ENCODE measurements at regions not wholly inside any gene's neighbourhood (a gene's known extent, or its start where the extent isn't known, plus 50 kb on each side); places are given as distances from the start of the nearest gene placed in this dataset.

DNA sequence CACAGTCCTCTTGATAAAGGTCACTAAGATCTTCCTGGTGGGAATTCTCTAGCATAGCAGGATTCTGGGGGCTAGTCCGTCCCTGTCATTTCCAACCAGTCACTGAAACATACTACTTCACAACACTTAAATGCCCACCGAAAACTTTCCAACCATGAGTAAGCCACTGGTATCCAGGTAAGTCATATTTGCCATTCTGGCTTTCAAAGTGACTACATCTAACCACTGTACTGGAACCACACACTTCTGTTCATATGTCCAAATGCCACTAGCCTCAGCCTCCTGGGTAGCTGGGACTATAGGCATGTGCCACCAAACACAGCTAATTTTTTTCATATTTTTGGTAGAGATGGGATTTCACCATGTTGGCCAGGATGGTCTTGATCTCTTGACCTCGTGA, 64.3 kb upstream of the VANGL1 start:
- DNase-seq, result no peak

DNA sequence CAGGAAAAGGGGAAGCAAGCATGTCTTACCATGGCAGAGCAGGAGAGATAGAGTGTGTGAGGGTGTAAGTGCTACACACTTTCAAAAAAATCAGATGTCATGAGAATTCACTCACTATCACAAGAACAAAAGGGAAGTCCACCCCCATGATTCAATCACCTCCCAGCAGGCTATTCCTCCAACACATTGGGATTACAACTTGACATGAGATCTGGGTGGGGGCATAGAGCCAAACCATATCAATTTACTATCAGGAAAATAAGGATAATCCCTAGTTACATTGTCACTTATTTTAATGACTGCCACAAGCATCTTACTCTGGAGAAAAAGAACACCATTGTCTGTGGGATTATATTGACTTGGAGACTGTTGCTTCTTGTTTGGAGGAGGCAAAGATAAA, 66.1 kb upstream of the VANGL1 start:
- no peak for DNase-seq

DNA sequence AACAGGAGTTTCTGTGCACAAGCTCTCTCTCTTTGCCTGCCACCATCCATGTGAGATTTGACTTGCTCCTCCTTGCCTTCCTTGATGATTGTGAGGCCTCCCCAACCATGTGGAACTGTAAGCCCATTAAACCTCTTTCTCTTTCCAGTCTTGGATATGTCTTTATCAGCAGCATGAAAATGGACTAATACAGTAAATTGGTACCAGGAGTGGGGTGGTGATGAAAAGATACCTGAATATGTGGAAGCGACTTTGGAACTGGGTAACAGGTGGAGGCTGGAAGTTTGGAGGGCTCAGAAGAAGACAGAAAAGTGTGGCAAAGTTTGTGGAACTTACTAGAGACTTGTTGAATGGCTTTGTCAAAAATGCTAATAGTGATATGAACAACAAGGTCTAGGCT, 69.1 kb upstream of the VANGL1 start:
- DNase-seq, result no peak

DNA sequence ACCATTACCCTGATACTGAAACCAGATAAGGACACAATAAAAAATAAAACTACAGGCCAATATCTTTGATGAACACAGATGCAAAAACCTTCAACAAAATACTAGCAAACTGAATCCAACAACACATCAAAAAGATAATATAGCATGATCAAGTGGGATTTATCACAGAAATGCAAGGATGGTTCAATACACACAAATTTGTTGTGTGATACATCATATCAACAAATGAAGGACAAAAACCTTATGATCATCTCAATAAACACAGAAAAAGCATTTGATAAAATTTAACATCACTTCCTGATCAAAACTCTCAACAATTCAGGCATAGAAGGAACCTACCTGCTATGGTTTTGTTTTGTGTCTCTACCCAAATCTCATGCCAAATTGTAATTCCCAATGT, 74.3 kb upstream of the VANGL1 start:
- DNase-seq, result no peak

DNA sequence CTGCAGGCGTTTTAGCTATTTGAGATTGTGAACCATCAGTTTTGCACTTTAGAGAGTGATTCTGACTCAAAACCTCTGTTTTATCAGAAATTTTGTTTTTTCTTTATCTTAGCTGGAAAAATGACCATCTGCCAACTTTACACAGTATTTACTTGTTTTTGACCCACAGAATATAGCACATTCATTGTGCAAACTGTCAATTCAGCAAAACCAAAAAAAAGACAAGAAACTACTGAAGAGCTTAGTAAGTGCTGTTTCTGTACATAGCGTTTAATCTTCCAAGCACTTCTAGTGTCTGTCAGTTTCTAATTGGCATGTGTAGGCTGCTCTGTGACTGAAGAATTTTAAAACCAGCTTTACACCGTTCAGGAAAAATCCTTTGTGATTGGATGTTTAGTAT, 76.0 kb upstream of the VANGL1 start:
- no peak for DNase-seq

DNA sequence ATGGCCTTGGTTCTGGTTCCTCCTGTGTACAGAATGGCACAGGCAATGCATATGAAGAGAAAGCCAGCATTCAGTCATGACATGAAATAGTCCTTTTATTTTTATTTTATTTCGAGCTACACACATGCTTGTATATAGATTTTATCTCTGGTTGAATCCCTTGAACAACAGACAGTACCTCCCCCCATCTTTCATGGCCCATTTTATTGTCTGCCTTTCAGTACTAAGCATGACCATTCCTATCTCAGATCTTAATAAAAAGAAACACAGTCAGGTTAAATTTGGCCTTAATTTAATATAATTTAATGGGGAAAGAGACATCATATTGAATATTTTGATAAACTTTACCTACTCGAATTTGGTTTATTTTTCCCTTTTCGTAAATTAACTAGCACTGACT, 76.4 kb upstream of the VANGL1 start:
- DNase-seq, result no peak

DNA sequence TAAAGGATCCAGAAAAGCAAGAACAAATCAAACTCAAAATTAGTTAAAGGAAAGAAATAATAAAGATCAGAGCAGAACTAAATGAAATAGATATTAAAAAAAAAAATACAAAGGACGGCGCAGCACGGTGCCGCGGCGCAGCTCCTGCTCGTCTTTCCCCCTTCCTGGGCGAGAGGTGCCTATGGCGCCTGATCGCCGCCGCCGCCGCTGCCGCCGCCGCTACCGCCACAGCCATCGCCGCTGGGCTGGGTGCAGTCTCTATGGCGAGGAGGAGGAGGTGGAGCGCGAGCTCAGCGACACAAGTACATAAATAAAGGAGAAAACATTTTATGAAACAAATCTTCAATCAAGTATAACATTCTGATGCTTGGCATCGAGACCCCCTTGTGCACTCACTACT, 77.6 kb upstream of the VANGL1 start:
- DNase-seq, result no peak

DNA sequence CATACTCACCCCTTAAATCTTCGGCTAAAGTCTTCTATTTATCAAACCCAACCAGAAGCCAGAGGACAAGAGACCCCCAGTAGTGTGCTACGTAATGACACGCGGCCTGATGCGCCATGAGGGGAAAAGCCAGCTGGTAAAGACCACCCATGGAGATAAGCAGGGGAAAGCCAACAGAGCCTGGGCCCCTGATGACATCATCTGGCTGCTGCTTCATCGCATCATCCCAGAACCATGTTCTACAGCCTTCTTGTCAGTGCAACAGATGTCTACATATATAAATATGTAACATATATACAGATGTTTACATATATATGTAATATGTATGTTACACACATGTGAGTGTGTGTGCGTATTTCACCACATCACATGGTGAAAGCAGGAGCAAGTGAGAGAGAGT, 81.7 kb upstream of the VANGL1 start:
- no peak for DNase-seq

DNA sequence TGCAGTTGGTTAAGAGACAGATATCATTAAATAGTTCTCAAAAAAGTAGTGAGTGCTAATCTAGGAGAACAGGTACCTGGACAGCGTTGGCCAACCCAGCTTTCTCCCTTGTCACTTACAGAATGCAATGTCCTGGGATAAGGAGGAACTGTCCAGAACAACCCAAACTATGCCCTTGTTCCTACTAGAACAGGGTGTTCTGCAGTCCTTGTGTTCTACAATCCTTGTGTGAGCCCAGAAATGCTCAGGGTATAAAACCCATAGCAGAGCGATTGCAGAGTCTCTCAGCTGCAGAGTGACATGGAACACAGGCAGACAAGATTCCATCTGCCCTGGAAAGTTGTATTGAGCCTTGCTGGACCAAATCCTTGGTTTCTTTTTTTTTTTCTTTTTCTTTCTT, 83.5 kb upstream of the VANGL1 start:
- DNase-seq, result no peak

DNA sequence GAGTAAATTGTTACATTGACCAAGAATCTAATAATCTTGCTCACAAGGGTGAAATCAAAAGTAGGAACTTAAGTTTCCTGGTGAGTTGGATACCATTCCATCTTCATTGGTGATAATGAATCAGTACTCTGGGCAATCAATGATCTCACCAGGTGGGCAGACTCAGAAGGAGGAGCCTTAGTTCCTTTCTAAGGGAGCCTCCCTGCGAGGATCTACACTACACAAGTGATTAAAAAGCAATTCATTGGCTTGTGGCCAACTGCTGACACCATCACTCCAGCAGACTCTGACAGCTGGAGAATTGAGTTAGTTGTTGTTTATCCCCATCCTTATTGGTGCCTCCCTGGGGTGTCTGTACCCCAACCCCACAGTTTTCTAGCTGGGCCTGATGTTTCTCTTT, 84.1 kb upstream of the VANGL1 start:
- DNase-seq, result no peak

DNA sequence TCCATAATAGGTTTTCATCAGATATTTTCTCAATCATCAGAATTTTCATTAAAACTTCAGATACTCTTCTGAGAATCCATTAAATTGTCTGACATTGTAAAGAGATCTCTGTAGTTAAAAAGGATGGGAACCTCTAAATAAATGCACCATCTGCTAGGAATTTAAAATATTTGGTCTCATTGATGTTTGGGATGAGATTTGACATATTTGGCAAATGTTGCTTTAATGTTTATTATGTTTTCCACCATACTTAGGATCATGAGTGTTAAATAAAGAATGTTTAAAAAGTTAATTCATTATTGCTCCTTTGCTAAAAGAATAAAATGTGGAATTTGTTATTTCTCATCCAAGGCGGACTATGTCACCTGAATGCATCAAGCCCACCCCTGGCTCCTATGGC, 85.5 kb upstream of the VANGL1 start:
- DNase-seq, result no peak

DNA sequence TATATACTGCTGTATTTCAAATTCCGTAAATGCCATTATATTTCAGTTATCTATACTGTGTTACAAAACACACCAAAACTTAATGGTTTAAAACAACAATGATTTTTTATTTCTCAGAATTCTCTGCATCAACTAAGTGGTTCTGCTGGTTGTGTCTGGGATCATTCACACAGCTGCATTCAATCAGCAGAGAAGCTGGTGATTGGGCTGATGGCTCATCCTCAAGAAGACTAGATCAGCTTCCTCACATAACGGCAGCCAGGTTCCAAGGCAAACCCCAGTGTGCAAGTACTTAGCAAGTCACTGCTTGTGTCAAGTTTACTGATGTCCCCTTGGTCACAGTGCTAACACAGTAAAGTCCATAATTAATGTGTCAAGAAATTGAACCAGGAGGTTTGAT, 86.3 kb upstream of the VANGL1 start:
- DNase-seq, result no peak

DNA sequence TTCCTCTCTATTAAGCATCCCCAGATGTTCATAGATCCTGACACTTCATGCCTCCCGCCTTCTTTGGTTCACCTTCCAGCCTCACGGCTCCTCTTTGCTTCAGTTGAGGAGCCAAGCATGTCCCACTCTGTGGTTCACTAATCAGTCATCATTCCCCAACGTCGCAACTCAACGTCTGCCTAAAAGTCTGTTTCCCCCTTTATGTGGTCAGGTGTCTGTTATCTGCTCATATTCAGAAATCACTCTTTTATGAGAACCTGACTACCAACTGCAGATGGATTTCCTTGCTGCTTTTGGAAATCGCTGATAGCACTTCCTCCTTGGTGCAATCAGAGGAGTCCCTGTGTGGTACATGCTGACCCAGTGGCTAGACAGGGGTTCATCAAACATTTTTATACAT, 94.1 kb upstream of the VANGL1 start:
- no peak for DNase-seq

DNA sequence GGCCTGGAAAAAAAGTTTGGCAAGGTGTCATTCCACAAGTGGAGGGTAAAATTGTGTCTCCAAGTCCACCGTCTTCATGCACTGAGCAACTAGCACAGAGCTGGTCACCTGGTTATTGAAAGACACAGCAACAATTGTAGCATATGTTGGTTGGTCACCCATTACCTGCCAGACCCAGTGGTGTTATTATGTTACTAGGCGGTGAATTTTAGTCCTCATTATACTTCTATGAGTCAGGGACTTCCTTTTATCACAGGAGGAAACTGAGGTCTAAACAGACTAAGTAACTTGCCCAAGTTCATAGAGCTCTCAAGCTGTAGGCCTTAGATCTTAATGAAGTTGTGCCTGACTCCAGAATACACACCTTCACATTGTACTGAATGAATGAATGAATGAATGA, 94.9 kb upstream of the VANGL1 start:
- no peak for DNase-seq

DNA sequence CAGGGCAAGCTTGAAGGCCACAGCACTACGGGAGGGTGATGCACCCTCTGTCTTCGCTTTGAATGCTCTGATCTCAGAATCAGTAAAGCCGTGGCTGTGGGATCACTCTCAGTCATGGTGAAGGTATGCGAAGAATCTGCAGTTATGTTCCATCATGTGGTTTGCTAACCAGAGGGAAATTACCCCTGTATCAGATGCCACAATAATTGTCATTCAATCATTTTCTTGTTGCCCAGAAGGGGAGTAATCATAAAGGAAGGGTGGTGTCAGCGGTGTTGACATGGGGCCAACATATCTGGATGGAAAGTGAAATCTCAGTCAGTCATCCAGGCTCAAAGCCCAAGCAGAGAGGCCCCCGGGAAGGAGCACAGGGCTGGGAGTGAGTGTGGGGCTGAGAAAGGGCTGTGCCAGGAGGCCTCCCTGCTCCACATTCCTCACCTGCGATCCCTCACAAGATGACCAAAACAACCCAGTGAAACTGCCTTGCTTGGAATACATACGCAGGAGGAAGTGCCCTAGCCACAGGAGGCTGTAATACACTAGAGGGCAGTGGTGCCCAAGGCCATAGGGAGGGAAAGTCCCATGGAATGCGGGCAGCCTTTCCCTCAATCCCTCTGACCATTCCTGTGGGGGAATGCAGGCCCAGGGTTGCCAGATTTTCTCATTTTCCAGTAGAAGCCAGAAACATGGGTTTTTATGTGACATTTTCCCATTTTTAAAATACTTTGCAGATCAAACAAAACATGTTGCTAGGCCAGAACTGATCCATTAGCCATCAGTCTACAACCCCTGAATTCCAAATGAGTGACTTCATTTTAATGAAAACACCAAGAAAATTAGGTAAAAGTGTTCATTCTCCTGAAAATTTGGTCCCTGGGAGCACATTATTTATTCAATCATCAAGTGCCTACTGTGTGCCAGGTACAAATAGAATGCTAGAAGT, 95.7 kb upstream of the VANGL1 start:
- no peak for DNase-seq

DNA sequence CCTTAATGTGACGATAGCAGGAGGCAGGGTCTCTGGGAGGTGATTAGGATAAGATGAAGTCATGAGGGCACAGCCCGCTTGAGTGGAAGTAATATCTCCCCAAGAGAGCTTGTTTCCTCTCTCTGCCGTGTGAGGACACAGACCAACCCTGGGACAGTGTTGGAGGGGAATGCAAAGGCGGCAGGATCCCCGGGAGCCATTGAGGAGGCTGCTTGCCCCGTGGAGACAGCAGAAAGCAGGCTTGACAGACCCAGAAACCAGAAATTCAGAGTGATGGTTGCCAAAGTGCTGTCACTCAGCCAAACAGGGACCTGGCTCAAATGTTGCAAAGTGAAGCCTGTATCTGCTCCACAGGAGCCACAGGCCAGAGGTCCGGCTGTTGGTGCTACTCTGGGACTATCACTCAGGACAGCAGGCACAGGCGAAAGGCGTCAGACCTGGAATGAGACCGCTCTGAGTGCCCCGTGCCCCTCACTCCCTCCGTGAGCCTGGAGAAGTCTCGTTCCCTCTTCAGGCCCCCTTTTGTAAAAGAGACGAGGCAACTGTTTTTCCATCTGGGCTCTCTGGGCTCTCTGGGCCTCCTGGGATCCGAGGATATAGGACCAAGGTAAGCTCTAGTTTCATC, 96.6 kb upstream of the VANGL1 start:
- DNase-seq, result no peak

DNA sequence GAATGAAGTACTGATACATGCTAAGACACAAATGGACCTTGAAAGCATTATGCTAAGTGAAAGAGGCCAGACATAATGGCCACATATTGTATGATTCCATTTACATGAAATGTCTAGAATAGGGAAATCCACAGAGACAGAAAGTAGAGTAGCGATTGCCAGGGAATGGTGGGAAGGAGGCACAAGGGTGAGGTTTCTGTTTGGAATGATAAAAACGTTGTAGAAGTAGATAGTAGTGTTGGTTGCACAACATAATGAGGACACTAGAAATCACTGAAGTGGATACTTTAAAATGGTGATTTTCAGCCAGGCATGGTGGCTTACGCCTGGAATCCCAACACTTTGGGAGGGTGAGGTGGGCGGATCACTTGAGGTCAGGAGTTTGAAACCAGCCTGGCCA, 97.6 kb upstream of the VANGL1 start:
- DNase-seq, result no peak

DNA sequence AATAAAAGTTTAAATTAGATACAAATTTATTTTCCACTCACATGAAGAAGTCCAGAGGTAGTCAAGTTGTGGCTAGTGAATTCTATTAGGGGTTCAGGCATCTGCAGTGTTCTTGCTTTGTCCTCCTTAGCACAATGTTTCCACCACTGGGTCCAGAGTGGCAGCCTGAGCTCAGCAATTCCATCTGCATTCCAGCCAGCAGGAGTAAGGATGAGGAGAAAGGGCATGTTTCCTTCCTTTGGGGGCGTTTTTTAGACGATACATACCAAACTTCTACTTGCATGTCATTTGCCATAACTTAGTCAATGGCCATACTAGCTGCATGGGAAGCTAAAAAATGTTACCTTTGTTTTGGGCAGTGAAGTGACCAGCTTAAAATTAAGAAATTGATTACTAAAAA, 98.5 kb upstream of the VANGL1 start:
- no peak for DNase-seq

DNA sequence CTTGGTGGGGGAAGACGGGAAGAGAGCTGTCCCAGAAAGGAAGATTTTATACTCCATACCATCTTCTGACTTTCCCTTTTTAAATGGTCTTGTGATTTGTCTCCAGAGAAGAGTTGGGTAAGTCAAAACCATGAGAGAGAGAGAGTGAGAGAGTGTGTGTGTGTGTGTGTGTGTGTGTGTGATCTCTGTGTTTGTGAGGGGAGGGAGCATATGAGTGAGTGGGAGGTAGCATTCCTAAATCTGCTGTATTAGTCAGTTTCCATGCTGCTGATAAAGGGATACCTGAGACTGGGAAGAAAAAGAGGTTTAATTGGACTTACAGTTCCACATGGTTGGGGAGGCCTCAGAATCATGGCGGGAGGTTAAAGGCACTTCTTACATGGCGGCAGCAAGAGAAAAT, 102.0 kb upstream of the VANGL1 start:
- no peak for DNase-seq

DNA sequence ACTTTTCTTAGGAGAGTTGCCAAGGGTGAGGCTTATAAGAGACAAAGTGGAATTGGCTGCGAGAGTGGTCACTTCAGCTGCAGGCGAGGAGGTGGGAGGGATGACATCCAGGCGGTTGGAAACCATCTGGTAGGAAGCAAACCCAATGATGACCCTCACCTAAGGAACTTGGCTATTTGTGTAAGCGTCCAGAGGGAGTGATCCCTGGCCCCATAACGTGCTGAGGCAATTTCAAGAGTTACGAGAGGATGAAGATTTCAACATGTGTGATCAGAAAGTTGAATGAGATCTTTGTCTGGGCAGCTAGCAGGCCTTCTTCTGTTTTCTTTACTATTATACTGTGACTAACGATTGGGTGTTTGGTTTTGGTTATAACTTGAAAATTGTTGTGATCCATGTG, 102.7 kb upstream of the VANGL1 start:
- DNase-seq, result no peak

DNA sequence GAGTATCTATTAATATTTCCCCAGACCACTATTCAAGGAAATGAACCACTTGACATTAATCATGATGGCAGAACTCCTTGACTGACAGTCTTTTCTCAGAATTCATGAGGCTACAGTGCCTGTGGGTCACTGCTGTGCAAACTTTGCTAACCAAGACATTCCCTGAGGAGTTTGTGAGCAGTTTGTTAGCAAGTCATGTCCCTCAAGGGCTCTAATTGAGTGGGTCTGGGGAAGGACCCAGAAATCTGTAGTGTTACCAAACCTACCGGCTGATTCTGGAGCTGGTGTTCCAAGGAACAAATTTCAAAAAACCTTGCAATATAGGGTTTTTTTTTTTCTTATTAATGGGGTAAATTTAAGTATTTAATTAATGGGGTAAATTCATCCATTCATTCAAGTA, 103.2 kb upstream of the VANGL1 start:
- DNase-seq, result no peak

DNA sequence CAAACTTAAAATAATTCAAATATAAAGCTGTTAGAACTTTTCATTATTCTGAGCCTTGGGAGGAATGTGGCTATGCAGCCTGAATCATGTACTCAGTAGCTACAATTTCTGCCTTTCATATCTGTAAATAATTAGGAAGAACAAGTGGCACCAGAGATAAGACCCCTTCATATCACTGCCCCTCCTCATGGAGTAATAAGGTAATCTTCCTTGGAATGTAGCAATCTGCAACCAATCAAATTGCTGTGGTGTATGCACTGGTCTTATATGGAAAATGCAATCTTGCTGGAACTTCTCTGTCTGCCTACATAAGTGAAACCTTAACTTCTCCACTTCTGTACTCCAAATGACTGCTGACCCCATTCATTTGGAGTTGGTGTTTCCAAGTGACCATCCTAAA, 104.4 kb upstream of the VANGL1 start:
- no peak for DNase-seq

DNA sequence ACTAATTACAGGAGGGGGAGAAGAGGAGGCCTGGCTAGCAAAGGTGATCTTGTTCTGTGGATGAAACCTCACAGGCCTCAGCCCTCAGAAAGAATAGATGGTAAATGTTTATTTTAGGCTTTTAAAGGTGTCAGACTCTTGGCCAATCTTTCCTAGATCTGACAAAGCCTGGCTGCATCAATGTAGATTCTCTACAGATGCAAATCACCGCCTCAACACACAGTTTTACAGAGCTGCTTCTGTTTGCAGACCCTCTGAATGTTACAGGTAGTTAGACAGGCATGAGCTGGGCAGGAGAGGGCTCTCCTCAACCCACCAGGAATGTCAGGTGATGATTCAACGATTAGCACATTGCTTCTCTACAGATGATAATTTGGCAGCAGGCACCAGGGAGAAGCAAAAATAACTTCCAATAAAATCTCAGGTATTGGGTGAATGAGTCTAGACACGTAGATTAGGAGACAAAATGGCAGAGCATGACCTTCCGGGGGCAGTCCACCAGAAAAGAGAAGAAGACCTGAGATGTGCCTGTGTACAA, 105.4 kb upstream of the VANGL1 start:
- DNase-seq, result no peak

DNA sequence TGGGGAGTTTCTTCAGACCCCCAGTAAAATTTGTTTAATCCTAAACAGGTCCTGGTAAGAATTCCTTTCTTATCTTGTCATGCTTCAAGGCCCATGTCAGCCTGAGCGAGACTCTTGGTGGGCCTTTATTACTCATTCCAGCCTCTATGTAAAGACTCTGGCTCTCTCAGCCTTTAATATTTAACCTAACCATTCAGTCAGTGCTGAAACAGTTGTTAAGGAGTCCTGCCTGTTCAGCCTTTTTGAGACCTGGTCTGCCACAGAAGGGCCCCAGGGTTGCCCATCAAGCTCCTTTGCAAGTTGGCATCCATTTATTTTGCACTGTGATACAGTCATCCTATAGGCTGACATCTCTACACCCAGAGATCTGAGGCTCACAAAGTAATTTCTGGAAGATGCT, 107.7 kb upstream of the VANGL1 start:
- no peak for DNase-seq

Measured in SHP77 treated with DMSO at 0.1 percent for 48 hours (cell line).